ENCODE measurements at regions not wholly inside any gene's neighbourhood (a gene's known extent, or its start where the extent isn't known, plus 50 kb on each side); places are given as distances from the start of the nearest gene placed in this dataset.

GRCh38 chr10:78717200-78717599 lies 351.6 kb upstream of the ZMIZ1 start:
- DNase-seq (ENCODE audit: low read depth): no peak

- no peak for DNase-seq (ENCODE audit: low read depth)
Measured at GRCh38 chr10:78718032-78718572, 350.7 kb upstream of the ZMIZ1 start.

- no peak for DNase-seq (ENCODE audit: low read depth)
Measured at GRCh38 chr10:78719276-78719675, 349.5 kb upstream of the ZMIZ1 start.

- DNase-seq (ENCODE audit: low read depth): no peak
Measured at GRCh38 chr10:78720091-78720490, 348.7 kb upstream of the ZMIZ1 start.

GRCh38 chr10:78721231-78721630 lies 347.5 kb upstream of the ZMIZ1 start:
- no peak for DNase-seq (ENCODE audit: low read depth)

- DNase-seq (ENCODE audit: low read depth): no peak
Measured at GRCh38 chr10:78724846-78725245, 343.9 kb upstream of the ZMIZ1 start.

- DNase-seq (ENCODE audit: low read depth): no peak
Measured at GRCh38 chr10:78726171-78726570, 342.6 kb upstream of the ZMIZ1 start.

GRCh38 chr10:78727251-78727650 lies 341.5 kb upstream of the ZMIZ1 start:
- no peak for DNase-seq (ENCODE audit: low read depth)

- no peak for DNase-seq (ENCODE audit: low read depth)
Measured at GRCh38 chr10:78727728-78728127, 341.0 kb upstream of the ZMIZ1 start.

- DNase-seq (ENCODE audit: low read depth): no peak
Measured at GRCh38 chr10:78728176-78728575, 340.6 kb upstream of the ZMIZ1 start.

- no peak for DNase-seq (ENCODE audit: low read depth)
Measured at GRCh38 chr10:78729366-78729765, 339.4 kb upstream of the ZMIZ1 start.

- no peak for DNase-seq (ENCODE audit: low read depth)
Measured at GRCh38 chr10:78729800-78730199, 339.0 kb upstream of the ZMIZ1 start.

- no peak for DNase-seq (ENCODE audit: low read depth)
Measured at GRCh38 chr10:78730754-78731153, 338.0 kb upstream of the ZMIZ1 start.

- DNase-seq (ENCODE audit: low read depth): no peak
Measured at GRCh38 chr10:78731675-78732074, 337.1 kb upstream of the ZMIZ1 start.

- DNase-seq (ENCODE audit: low read depth): no peak
Measured at GRCh38 chr10:78732381-78732780, 336.4 kb upstream of the ZMIZ1 start.

GRCh38 chr10:78736926-78737630 lies 331.7 kb upstream of the ZMIZ1 start:
- DNase-seq (ENCODE audit: low read depth): no peak

- no peak for DNase-seq (ENCODE audit: low read depth)
Measured at GRCh38 chr10:78737883-78738856, 330.6 kb upstream of the ZMIZ1 start.

- no peak for DNase-seq (ENCODE audit: low read depth)
Measured at GRCh38 chr10:78738861-78739260, 329.9 kb upstream of the ZMIZ1 start.

- no peak for DNase-seq (ENCODE audit: low read depth)
Measured at GRCh38 chr10:78739444-78740053, 329.2 kb upstream of the ZMIZ1 start.

- no peak for DNase-seq (ENCODE audit: low read depth)
Measured at GRCh38 chr10:78740976-78741915, 327.5 kb upstream of the ZMIZ1 start.

GRCh38 chr10:78742406-78742729 lies 326.4 kb upstream of the ZMIZ1 start:
- DNase-seq (ENCODE audit: low read depth): no peak

All from activated T-cell treated with anti-CD3 and anti-CD28 coated beads for 48 hours (primary cell).